A673 (cell line): ENCODE measurements at regions not wholly inside any gene's neighbourhood (a gene's known extent, or its start where the extent isn't known, plus 50 kb on each side); places are given as distances from the start of the nearest gene placed in this dataset.

ENCODE experiments used
- BruUV-seq: library from RNA; stranded (reverse); fragments of 400-500 nt; replicated peaks from 2 replicates; lab custom pipeline; 2021; lab: Mats Ljungman, UMichigan
- CTCF ChIA-PET: fragments of 300-600 bp; sonication (Branson Sonifier 250); formaldehyde crosslinking; loops from one replicate; lab custom pipeline; 2022; ENCODE audit warnings: antibody characterized with exemption; lab: Charles Lee
- POLR2A ChIA-PET: fragments of 300-600 bp; sonication (Branson Sonifier 250); formaldehyde crosslinking; loops from one replicate; lab custom pipeline; 2022; ENCODE audit warnings: antibody characterized with exemption; ENCODE audit not compliant: low non-redundant PET; lab: Charles Lee
- DNase-seq: peaks from one replicate; pipeline ENCODE4 v3.0.0-alpha.2; 2015; ENCODE audit warnings: low spot score
- H3K27ac ChIP-seq: fragments of 200-600 bp; sonication (generic); 2 replicates; pipeline ENCODE4 v1.5.1; 2016; ENCODE audit warnings: mixed run types, low read depth, mild to moderate bottlenecking, mixed read lengths, antibody characterized with exemption, low read length; ENCODE audit not compliant: poor library complexity, severe bottlenecking
- H3K27me3 ChIP-seq: fragments of 200-600 bp; sonication (generic); replicated peaks from 2 replicates; pipeline ENCODE4 v1.6.1; 2017; ENCODE audit warnings: mixed run types, low read depth, mild to moderate bottlenecking, mixed read lengths, antibody characterized with exemption, low read length; ENCODE audit not compliant: insufficient read depth, poor library complexity
- H3K36me3 ChIP-seq: fragments of 200-600 bp; sonication (generic); 2 replicates; pipeline ENCODE4 v1.6.1; 2016; ENCODE audit warnings: mixed run types, mild to moderate bottlenecking, mixed read lengths, antibody characterized with exemption, low read length; ENCODE audit not compliant: insufficient read depth, poor library complexity, severe bottlenecking
- H3K4me1 ChIP-seq: fragments of 200-600 bp; sonication (generic); 2 replicates; pipeline ENCODE4 v1.6.1; 2017; ENCODE audit warnings: mixed run types, mild to moderate bottlenecking, mixed read lengths, antibody characterized with exemption, low read length; ENCODE audit not compliant: insufficient read depth, poor library complexity, severe bottlenecking
- H3K4me3 ChIP-seq: fragments of 200-600 bp; sonication (generic); 2 replicates; pipeline ENCODE4 v1.5.1; 2016; ENCODE audit warnings: low read depth, mixed run types, mild to moderate bottlenecking, mixed read lengths, low read length; ENCODE audit not compliant: poor library complexity, severe bottlenecking
- H3K9me3 ChIP-seq: fragments of 200-600 bp; sonication (generic); 2 replicates; pipeline ENCODE4 v1.6.1; 2016; ENCODE audit warnings: mixed run types, low read depth, mild to moderate bottlenecking, mixed read lengths, antibody characterized with exemption, low read length; ENCODE audit not compliant: poor library complexity, severe bottlenecking
- CTCF ChIP-seq: fragments of 300-800, 200-600 bp; sonication (generic); conservative IDR thresholded peaks from 2 replicates; pipeline ENCODE4 v1.5.1; 2017; ENCODE audit warnings: low read depth, mild to moderate bottlenecking, antibody characterized with exemption, low read length, moderate library complexity, mixed read lengths
- EZH2 ChIP-seq: fragments of 200-600 bp; sonication (generic); IDR thresholded peaks from 2 replicates; pipeline ENCODE4 v1.6.1; 2017; ENCODE audit warnings: borderline replicate concordance, low read depth, mild to moderate bottlenecking, mixed read lengths, antibody characterized with exemption, low read length; ENCODE audit not compliant: poor library complexity, severe bottlenecking
- intact Hi-C: fragments of 100-400 bp; cut with micrococcal nuclease; formaldehyde crosslinking; loops from one replicate; pipeline ENCODE4 v1.10.0; 2022; ENCODE audit not compliant: unreplicated experiment

- BruUV-seq: no TSS peak
- peaks cover 4% of the 10 kb centered on the region for H3K27me3 ChIP-seq
- POLR2A ChIA-PET: no interaction called here
- H3K9me3 ChIP-seq: no peaks in the 10 kb centered on the region
- no peaks in the 10 kb centered on the region for H3K4me1 ChIP-seq
- no peak overlapping the region for H3K27ac ChIP-seq
- intact Hi-C loops: no loop called here
- no peak for TF ChIP-seq CTCF
- no peak for TF ChIP-seq EZH2
- H3K4me3 ChIP-seq: no peak overlapping the region
- CTCF ChIA-PET: no interaction called here
- no peak for DNase-seq
- H3K36me3 ChIP-seq: no peaks in the 10 kb centered on the region
These were observed 198.6 kb upstream of the BCL6 start for GRCh38 chr3:187943677-187944389.

GRCh38 chr3:187944390-187945179 lies 199.3 kb upstream of the BCL6 start:
- H3K9me3 ChIP-seq: no peaks in the 10 kb centered on the region
- CTCF ChIA-PET: no interaction called here
- peaks cover 4% of the 10 kb centered on the region for H3K27me3 ChIP-seq
- BruUV-seq: no TSS peak
- H3K4me3 ChIP-seq: no peak overlapping the region
- no peak overlapping the region for H3K27ac ChIP-seq
- POLR2A ChIA-PET: no interaction called here
- DNase-seq: no peak
- intact Hi-C loops: no loop called here
- no peaks in the 10 kb centered on the region for H3K4me1 ChIP-seq
- TF ChIP-seq EZH2: no peak
- no peak for TF ChIP-seq CTCF
- H3K36me3 ChIP-seq: no peaks in the 10 kb centered on the region

- no peaks in the 10 kb centered on the region for H3K4me1 ChIP-seq
- H3K27me3 ChIP-seq: peaks cover 4% of the 10 kb centered on the region
- no TSS peak for BruUV-seq
- no peak overlapping the region for H3K27ac ChIP-seq
- H3K36me3 ChIP-seq: no peaks in the 10 kb centered on the region
- no peaks in the 10 kb centered on the region for H3K9me3 ChIP-seq
- ChIA-PET CTCF (no interaction called here), POLR2A (no interaction called here)
- no peak for TF ChIP-seq EZH2
- TF ChIP-seq CTCF: no peak
- H3K4me3 ChIP-seq: no peak overlapping the region
- no peak for DNase-seq
- intact Hi-C loops: no loop called here
These were observed 200.1 kb upstream of the BCL6 start for GRCh38 chr3:187945374-187945773.
